ENCODE measurements at regions not wholly inside any gene's neighbourhood (a gene's known extent, or its start where the extent isn't known, plus 50 kb on each side); places are given as distances from the start of the nearest gene placed in this dataset.
A peak's percentile ranks its signal among the peaks of the same experiment; 100 is the strongest.

DNA sequence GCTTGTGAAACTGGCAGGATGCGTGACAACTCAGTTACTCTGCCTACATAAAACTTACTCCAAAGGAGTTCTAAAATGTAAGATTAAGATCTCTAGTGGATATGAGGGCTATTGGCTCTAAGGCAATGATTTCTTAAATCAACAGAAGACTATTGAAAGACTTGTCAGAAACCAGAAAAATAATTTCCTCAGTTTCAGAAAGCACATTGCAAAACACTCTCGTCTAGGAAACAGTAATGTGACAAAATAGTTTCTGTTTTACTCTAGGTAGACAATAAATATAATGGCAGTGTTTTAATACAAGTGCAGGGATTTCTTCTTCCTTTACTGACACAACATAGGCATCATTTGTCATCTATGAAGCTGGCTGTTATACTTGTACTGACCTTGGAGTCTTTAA, 230.1 kb downstream of the KCTD12 start:
- Histone ChIP-seq H3K4me3 (no peak overlapping the region), H3K4me1 (peaks cover 0 to 10% (median 0%) of the 10 kb centered on the region in 4 donors), H3K36me3 (no peaks in the 10 kb centered on the region), H3K9me3 (no peaks in the 10 kb centered on the region), H3K27me3 (no peaks in the 10 kb centered on the region), H3K27ac (peak overlapping the region in 1 of 4 donors; percentile 13)
- WGBS, 2 donors: 13 to 42% methylated on average over 2 of the region's 2 CpGs
- ATAC-seq (ENCODE audit: low FRiP score in 2 of 2) (no peak), DNase-seq (no peak)
- TF ChIP-seq EP300 (IDR thresholded peaks at IDR 0.05) (peak in 1 of 4 donors; percentile 11), POLR2A (IDR thresholded peaks at IDR 0.05) (no peak)

DNA sequence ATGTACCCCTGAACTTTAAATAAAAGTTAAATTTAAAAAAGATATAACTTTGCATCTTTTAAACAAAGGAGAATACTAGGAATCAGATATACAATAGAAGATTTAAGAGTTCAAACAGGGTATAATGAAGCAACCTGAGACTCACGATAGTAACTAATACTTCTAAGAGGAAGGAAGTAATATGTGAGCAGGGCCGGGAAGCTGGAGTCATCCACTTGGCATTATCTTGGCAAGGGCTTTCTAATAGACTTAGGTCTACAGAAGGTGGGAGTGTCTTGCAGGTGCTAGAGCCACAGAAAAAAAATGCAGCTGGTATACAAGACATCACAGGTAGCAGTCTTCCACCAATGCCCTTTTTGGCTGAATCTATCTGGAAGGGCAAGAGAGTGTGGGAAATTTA, 231.9 kb downstream of the KCTD12 start:
- H3K4me3 ChIP-seq: no peak overlapping the region
- peak in 1 of 2 donors; percentile 25 for DNase-seq
- H3K9me3 ChIP-seq: no peaks in the 10 kb centered on the region
- no peaks in the 10 kb centered on the region for H3K27me3 ChIP-seq
- no peak for ATAC-seq (ENCODE audit: low FRiP score in 2 of 2)
- H3K36me3 ChIP-seq: no peaks in the 10 kb centered on the region
- H3K27ac ChIP-seq: no peak overlapping the region
- peaks cover 0 to 10% (median 0%) of the 10 kb centered on the region in 4 donors for H3K4me1 ChIP-seq
- no peak for TF ChIP-seq POLR2A (IDR thresholded peaks at IDR 0.05)
- no peak for TF ChIP-seq EP300 (IDR thresholded peaks at IDR 0.05)
- TF ChIP-seq, protein P1, sequence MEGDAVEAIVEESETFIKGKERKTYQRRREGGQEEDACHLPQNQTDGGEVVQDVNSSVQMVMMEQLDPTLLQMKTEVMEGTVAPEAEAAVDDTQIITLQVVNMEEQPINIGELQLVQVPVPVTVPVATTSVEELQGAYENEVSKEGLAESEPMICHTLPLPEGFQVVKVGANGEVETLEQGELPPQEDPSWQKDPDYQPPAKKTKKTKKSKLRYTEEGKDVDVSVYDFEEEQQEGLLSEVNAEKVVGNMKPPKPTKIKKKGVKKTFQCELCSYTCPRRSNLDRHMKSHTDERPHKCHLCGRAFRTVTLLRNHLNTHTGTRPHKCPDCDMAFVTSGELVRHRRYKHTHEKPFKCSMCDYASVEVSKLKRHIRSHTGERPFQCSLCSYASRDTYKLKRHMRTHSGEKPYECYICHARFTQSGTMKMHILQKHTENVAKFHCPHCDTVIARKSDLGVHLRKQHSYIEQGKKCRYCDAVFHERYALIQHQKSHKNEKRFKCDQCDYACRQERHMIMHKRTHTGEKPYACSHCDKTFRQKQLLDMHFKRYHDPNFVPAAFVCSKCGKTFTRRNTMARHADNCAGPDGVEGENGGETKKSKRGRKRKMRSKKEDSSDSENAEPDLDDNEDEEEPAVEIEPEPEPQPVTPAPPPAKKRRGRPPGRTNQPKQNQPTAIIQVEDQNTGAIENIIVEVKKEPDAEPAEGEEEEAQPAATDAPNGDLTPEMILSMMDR (IDR thresholded peaks at IDR 0.05): no peak
- no peak for TF ChIP-seq POLR2AphosphoS5 (IDR thresholded peaks at IDR 0.05)
- WGBS, 2 donors: 15 to 24% methylated on average over 2 of the region's 2 CpGs

DNA sequence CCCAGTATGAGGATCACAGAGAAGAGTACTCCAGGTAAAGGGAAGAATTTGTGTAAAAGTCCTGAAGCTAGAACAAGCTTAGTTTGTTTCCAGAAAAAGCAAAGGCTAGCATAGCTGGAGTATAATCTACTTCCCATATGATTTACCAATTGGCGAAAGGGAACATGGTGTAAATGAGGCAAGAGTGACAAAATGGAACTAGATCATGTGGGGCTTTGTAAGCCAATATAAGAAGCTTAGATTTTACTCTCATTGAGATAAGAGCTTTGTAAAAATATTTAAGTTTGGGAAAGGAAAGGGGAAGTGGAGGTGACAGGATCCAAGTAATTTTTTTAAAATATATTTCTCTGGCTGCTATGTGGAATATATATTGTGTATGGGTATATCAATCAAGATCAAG, 234.9 kb downstream of the KCTD12 start:
- Histone ChIP-seq H3K4me3 (no peak overlapping the region), H3K9me3 (no peaks in the 10 kb centered on the region), H3K27me3 (no peaks in the 10 kb centered on the region), H3K4me1 (peaks cover 0 to 9% (median 0%) of the 10 kb centered on the region in 4 donors), H3K27ac (no peak overlapping the region), H3K36me3 (no peaks in the 10 kb centered on the region)
- DNase-seq (no peak), ATAC-seq (ENCODE audit: low FRiP score in 2 of 2) (no peak)
- TF ChIP-seq, protein P1 (IDR thresholded peaks at IDR 0.05): no peak
- no peak for TF ChIP-seq POLR2AphosphoS5 (IDR thresholded peaks at IDR 0.05)
- TF ChIP-seq POLR2A (IDR thresholded peaks at IDR 0.05): no peak
- no peak for TF ChIP-seq EP300 (IDR thresholded peaks at IDR 0.05)
- WGBS, 2 donors: 85 to 92% methylated on average over 1 of the region's 1 CpG

DNA sequence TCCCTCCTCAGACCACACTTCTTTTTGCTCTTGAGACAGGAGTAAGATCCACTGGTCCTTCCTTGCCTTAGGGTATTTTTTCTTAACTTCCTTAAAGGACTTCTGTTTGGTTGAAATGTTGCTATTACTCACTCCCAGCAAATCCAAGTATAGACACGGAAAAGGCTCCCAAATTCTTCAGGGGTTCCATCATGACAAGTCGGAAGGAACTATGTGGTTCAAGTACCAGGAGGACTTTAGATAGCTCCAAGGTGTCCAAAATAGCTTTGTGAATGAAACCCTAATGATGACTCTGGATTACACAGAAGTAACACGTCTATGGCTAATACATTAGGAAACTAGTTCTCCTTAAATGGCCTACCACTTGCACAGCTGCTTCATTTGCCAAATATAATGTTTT, 238.7 kb downstream of the KCTD12 start:
- H3K36me3 ChIP-seq: no peaks in the 10 kb centered on the region
- DNase-seq (no peak), ATAC-seq (ENCODE audit: low FRiP score in 2 of 2) (no peak)
- 84 to 92% methylated on average over 3 of the region's 3 CpGs for WGBS, 2 donors
- H3K9me3 ChIP-seq: no peaks in the 10 kb centered on the region
- no peak for TF ChIP-seq POLR2A (IDR thresholded peaks at IDR 0.05)
- TF ChIP-seq, protein P1 (IDR thresholded peaks at IDR 0.05): no peak
- no peak for TF ChIP-seq POLR2AphosphoS5 (IDR thresholded peaks at IDR 0.05)
- no peak for TF ChIP-seq EP300 (IDR thresholded peaks at IDR 0.05)
- H3K27me3 ChIP-seq: no peaks in the 10 kb centered on the region
- no peaks in the 10 kb centered on the region for H3K4me1 ChIP-seq
- H3K27ac ChIP-seq: no peak overlapping the region
- H3K4me3 ChIP-seq: no peak overlapping the region

DNA sequence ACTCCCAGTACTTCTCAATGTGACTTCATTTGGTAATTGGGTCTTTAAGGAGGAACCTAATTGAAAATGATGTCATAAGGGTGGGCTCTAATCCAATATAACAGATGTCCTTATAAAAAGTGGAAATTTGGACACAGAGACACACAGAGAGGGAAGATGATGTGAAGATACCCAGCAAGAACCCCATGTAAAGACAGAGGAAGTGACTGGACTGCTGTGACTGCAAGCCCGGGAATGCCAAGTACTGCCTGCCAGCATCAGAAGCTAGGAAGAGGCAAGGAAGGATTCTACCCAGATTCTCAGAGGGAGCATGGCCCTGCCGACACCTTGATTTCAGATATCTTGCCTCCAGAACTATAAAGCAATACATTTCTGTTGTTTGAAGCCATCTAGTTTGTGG, 239.3 kb downstream of the KCTD12 start:
- no peaks in the 10 kb centered on the region for H3K27me3 ChIP-seq
- 89 to 94% methylated on average over 2 of the region's 2 CpGs for WGBS, 2 donors
- ATAC-seq (ENCODE audit: low FRiP score in 2 of 2): no peak
- no peaks in the 10 kb centered on the region for H3K9me3 ChIP-seq
- H3K4me3 ChIP-seq: no peak overlapping the region
- no peaks in the 10 kb centered on the region for H3K36me3 ChIP-seq
- TF ChIP-seq, protein P1 (IDR thresholded peaks at IDR 0.05): no peak
- TF ChIP-seq EP300 (IDR thresholded peaks at IDR 0.05) (no peak), POLR2A (IDR thresholded peaks at IDR 0.05) (no peak), POLR2AphosphoS5 (IDR thresholded peaks at IDR 0.05) (no peak)
- DNase-seq: no peak
- H3K4me1 ChIP-seq: no peaks in the 10 kb centered on the region
- no peak overlapping the region for H3K27ac ChIP-seq

Measured in upper lobe of left lung (tissue), 6 donors.